Gastrocnemius medialis (tissue), 4 donors: ENCODE measurements at regions not wholly inside any gene's neighbourhood (a gene's known extent, or its start where the extent isn't known, plus 50 kb on each side); places are given as distances from the start of the nearest gene placed in this dataset.

Source experiments
- POLR2A ChIP-seq, 2 donors: fragments of 450-650 bp; IDR thresholded peaks; one replicate each; pipeline ENCODE4 v1.6.1; 2017; ENCODE audit warnings: antibody characterized with exemption in 2 of 2, mild to moderate bottlenecking in 2 of 2, moderate library complexity in 2 of 2
- TF ChIP-seq, protein P1 (sequence below), 5 experiments: fragments of 450-650 bp in 3 of 5; fragments of 200-600 bp in 2 of 5; sonication (generic) in 2 of 5; IDR thresholded peaks in 4 of 5; conservative IDR thresholded peaks in 1 of 5; 1 replicate in 4 of 5; 2 replicates in 1 of 5; pipeline ENCODE4 v1.5.1; 2016 to 2019; ENCODE audit warnings: antibody characterized with exemption in 5 of 5, mild to moderate bottlenecking in 3 of 5, moderate library complexity in 3 of 5

DNA sequence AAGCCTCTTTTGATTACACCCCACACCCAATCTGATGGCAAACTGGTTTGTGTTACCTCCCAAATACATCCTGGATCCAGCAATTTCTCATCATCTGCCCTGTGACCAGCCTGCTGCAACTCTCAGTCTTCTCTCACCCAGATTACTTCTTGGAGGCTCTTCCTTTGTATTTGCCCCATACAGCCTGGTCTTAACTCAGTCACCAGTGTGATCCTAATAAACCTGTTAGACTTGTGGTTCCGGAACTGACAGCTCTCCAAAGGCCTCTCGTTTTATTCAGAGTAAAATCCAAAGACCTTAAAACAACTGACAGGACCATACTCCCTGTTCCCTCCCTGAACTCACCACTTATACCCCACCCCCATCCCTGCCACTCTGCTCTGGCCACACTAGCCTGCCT lies 228.2 kb upstream of the PAPPA start:
- TF ChIP-seq, protein P1, sequence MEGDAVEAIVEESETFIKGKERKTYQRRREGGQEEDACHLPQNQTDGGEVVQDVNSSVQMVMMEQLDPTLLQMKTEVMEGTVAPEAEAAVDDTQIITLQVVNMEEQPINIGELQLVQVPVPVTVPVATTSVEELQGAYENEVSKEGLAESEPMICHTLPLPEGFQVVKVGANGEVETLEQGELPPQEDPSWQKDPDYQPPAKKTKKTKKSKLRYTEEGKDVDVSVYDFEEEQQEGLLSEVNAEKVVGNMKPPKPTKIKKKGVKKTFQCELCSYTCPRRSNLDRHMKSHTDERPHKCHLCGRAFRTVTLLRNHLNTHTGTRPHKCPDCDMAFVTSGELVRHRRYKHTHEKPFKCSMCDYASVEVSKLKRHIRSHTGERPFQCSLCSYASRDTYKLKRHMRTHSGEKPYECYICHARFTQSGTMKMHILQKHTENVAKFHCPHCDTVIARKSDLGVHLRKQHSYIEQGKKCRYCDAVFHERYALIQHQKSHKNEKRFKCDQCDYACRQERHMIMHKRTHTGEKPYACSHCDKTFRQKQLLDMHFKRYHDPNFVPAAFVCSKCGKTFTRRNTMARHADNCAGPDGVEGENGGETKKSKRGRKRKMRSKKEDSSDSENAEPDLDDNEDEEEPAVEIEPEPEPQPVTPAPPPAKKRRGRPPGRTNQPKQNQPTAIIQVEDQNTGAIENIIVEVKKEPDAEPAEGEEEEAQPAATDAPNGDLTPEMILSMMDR (IDR thresholded peaks at IDR 0.05 in 4 of 5, conservative IDR thresholded peaks at IDR 0.05 in 1 of 5): no peak
- TF ChIP-seq POLR2A (IDR thresholded peaks at IDR 0.05): no peak
